ENCODE measurements at regions not wholly inside any gene's neighbourhood (a gene's known extent, or its start where the extent isn't known, plus 50 kb on each side); places are given as distances from the start of the nearest gene placed in this dataset.

- H3K36me3 ChIP-seq (ENCODE audit: insufficient read depth, low read length), result no peaks in the 10 kb centered on the region
- DNase-seq (ENCODE audit: insufficient read length, low spot score, missing footprints), result no peak
Measured at GRCh38 chr16:73485880-73486279, 438.0 kb upstream of the ZFHX3 start.

GRCh38 chr16:73483934-73484711 lies 436.2 kb upstream of the ZFHX3 start:
- no peak for TF ChIP-seq CTCF (IDR thresholded peaks at IDR 0.05; ENCODE audit: extremely low read depth, low read depth, low read length)
- no peak overlapping the region for H3K27ac ChIP-seq (ENCODE audit: low read depth, low read length)
- H3K79me2 ChIP-seq (ENCODE audit: insufficient read depth, low read length), result no peaks in the 10 kb centered on the region
- no peak for DNase-seq (ENCODE audit: insufficient read length, low spot score, missing footprints)
- no peaks in the 10 kb centered on the region for H3K27me3 ChIP-seq (ENCODE audit: insufficient read depth, low read length)
- H2AFZ ChIP-seq (ENCODE audit: low read length), result no peak overlapping the region
- H3K9me3 ChIP-seq (ENCODE audit: low read depth, low read length), result no peaks in the 10 kb centered on the region
- H3K4me1 ChIP-seq (ENCODE audit: insufficient read depth, low read length), result no peaks in the 10 kb centered on the region
- no peak overlapping the region for H3K4me3 ChIP-seq (ENCODE audit: insufficient read depth, low read length)
- H3K4me2 ChIP-seq (ENCODE audit: insufficient read depth, low read length), result no peak overlapping the region
- H4K20me1 ChIP-seq (ENCODE audit: insufficient read depth, low read length), result no peaks in the 10 kb centered on the region
- H3K36me3 ChIP-seq (ENCODE audit: insufficient read depth, low read length), result no peaks in the 10 kb centered on the region

More at GRCh38 chr16:73485880-73486279, 438.0 kb upstream of the ZFHX3 start:
- Histone ChIP-seq H3K27me3 (ENCODE audit: insufficient read depth, low read length) (no peaks in the 10 kb centered on the region), H3K9me3 (ENCODE audit: low read depth, low read length) (no peaks in the 10 kb centered on the region), H3K79me2 (ENCODE audit: insufficient read depth, low read length) (no peaks in the 10 kb centered on the region), H3K4me3 (ENCODE audit: insufficient read depth, low read length) (no peak overlapping the region), H3K27ac (ENCODE audit: low read depth, low read length) (no peak overlapping the region), H4K20me1 (ENCODE audit: insufficient read depth, low read length) (no peaks in the 10 kb centered on the region), H3K4me2 (ENCODE audit: insufficient read depth, low read length) (no peak overlapping the region), H2AFZ (ENCODE audit: low read length) (no peak overlapping the region), H3K4me1 (ENCODE audit: insufficient read depth, low read length) (no peaks in the 10 kb centered on the region)
- TF ChIP-seq CTCF (IDR thresholded peaks at IDR 0.05; ENCODE audit: extremely low read depth, low read depth, low read length), result no peak

- H3K9me3 ChIP-seq (ENCODE audit: low read depth, low read length), result no peaks in the 10 kb centered on the region
- no peak for DNase-seq (ENCODE audit: insufficient read length, low spot score, missing footprints)
- H3K4me2 ChIP-seq (ENCODE audit: insufficient read depth, low read length), result no peak overlapping the region
- no peaks in the 10 kb centered on the region for H3K27me3 ChIP-seq (ENCODE audit: insufficient read depth, low read length)
- no peaks in the 10 kb centered on the region for H3K36me3 ChIP-seq (ENCODE audit: insufficient read depth, low read length)
- no peaks in the 10 kb centered on the region for H3K4me1 ChIP-seq (ENCODE audit: insufficient read depth, low read length)
- H4K20me1 ChIP-seq (ENCODE audit: insufficient read depth, low read length), result no peaks in the 10 kb centered on the region
- no peak overlapping the region for H2AFZ ChIP-seq (ENCODE audit: low read length)
- no peaks in the 10 kb centered on the region for H3K79me2 ChIP-seq (ENCODE audit: insufficient read depth, low read length)
- no peak overlapping the region for H3K4me3 ChIP-seq (ENCODE audit: insufficient read depth, low read length)
- no peak overlapping the region for H3K27ac ChIP-seq (ENCODE audit: low read depth, low read length)
- no peak for TF ChIP-seq CTCF (IDR thresholded peaks at IDR 0.05; ENCODE audit: extremely low read depth, low read depth, low read length)
Measured at GRCh38 chr16:73483076-73483791, 435.3 kb upstream of the ZFHX3 start.

GRCh38 chr16:73482310-73482709 lies 434.4 kb upstream of the ZFHX3 start:
- Histone ChIP-seq H3K4me2 (ENCODE audit: insufficient read depth, low read length) (no peak overlapping the region), H4K20me1 (ENCODE audit: insufficient read depth, low read length) (no peaks in the 10 kb centered on the region), H3K79me2 (ENCODE audit: insufficient read depth, low read length) (no peaks in the 10 kb centered on the region), H3K27me3 (ENCODE audit: insufficient read depth, low read length) (no peaks in the 10 kb centered on the region), H3K9me3 (ENCODE audit: low read depth, low read length) (no peaks in the 10 kb centered on the region), H3K27ac (ENCODE audit: low read depth, low read length) (no peak overlapping the region), H3K4me3 (ENCODE audit: insufficient read depth, low read length) (no peak overlapping the region), H2AFZ (ENCODE audit: low read length) (no peak overlapping the region), H3K36me3 (ENCODE audit: insufficient read depth, low read length) (no peaks in the 10 kb centered on the region), H3K4me1 (ENCODE audit: insufficient read depth, low read length) (no peaks in the 10 kb centered on the region)
- TF ChIP-seq CTCF (IDR thresholded peaks at IDR 0.05; ENCODE audit: extremely low read depth, low read depth, low read length), result no peak
- no peak for DNase-seq (ENCODE audit: insufficient read length, low spot score, missing footprints)
